VCaP (cell line): ENCODE measurements at regions not wholly inside any gene's neighbourhood (a gene's known extent, or its start where the extent isn't known, plus 50 kb on each side); places are given as distances from the start of the nearest gene placed in this dataset.

ENCODE experiments used
- H3K27ac ChIP-seq: fragments of 450-650 bp; 2 replicates; pipeline ENCODE4 v1.5.1; 2017
- CTCF ChIP-seq: fragments of 450-650 bp; conservative IDR thresholded peaks from 2 replicates; pipeline ENCODE4 v1.5.1; 2017; ENCODE audit warnings: mild to moderate bottlenecking, moderate library complexity

- no peak overlapping the region for H3K27ac ChIP-seq
- TF ChIP-seq CTCF: no peak
Observed at GRCh38 chr20:57806975-57807374, 97.2 kb upstream of the PMEPA1 start.

DNA sequence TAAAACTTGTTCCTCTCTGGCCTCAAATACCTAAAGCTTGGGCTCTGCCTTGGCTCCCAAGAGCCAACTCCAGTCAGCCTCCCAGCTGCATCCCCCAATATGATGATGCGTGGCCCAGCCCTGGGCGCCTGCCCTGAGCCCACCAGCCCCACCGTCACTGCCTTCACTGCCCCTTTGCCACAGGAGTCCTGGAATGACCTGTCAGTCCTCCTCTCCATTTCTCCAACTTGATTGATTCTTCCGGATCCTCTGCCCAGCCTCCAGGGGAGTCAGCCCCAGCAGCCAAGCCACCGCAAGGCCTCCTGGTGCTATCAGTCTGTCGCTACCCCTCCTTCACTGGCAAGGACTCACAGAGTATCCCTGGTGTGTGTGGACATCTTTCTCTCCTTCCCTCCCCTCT, 96.7 kb upstream of the PMEPA1 start:
- no peak overlapping the region for H3K27ac ChIP-seq
- TF ChIP-seq CTCF: no peak

- TF ChIP-seq CTCF: no peak
- no peak overlapping the region for H3K27ac ChIP-seq
Observed at GRCh38 chr20:57805747-57806146, 95.9 kb upstream of the PMEPA1 start.

DNA sequence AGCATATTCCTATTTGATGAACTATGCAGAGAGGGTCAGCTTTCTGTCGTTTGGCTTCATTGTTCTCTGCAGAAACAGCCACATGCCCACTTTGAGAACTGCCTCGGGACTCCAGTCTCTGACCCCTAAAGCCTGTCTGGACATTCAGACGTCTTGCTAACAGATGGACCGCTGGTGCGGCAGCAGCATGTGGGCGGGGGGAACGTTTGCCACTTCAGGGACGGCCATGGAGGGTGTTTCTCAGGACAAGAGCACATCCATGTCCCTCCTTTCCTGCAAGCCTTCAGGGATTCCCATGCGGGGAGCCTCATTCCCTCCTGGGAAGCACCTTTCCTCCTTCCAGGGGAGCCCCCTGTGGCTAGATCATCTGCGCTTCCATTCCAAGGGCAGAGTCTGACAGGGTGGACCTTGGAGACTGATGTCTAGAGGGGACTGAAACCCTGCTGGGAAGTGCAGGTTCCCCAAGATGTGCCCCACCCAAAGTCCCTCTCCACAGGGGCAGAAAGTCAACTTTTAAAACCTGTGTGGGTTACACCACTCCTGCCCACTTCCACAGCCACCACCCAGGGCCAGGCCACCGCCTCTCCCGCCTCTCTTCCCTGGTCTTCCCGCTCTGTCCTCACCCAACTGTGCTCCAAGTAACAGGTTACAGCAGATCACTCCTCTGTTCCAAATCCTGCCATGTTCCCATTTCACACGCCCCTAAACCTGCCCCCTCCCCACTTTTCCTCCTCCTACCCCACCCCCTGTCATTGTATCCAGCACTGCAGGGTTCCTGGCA, 94.8 kb upstream of the PMEPA1 start:
- no peak for TF ChIP-seq CTCF
- H3K27ac ChIP-seq: no peak overlapping the region

GRCh38 chr20:57803508-57804005, 93.7 kb upstream of the PMEPA1 start:
- no peak for TF ChIP-seq CTCF
- no peak overlapping the region; the same call in 1 of the 2 replicates for H3K27ac ChIP-seq

- H3K27ac ChIP-seq: no peak overlapping the region; the same call in 1 of the 2 replicates
- TF ChIP-seq CTCF: 0 out of 2 replicates have a peak, but pooled peaks have one; percentile 6
Observed at GRCh38 chr20:57802765-57803507, 93.1 kb upstream of the PMEPA1 start.

DNA sequence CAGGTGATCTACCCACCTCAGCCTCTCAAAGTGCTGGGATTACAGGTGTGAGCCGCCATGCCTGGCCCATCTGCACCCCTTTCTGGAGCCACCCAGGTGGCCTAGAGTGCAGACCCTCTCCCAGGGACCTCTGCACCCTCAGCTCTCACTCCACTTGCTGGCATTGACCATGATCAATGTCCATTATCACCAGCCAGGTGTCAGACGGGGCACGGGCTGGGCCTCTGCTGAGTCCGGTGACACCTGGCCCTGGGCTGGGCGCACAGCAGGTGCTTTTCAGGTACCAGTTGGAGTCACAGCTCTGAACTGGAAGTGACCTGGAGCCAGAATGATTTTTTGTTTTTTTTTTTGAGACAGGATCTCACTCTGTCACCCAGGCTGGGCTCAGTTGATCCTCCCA, 91.8 kb upstream of the PMEPA1 start:
- H3K27ac ChIP-seq: no peak overlapping the region
- no peak for TF ChIP-seq CTCF
